ENCODE measurements at regions not wholly inside any gene's neighbourhood (a gene's known extent, or its start where the extent isn't known, plus 50 kb on each side); places are given as distances from the start of the nearest gene placed in this dataset.

- DNase-seq: no peak
- H3K27me3 ChIP-seq: no peaks in the 10 kb centered on the region
These were observed 67.4 kb upstream of the F3 start for GRCh38 chr1:94608852-94609530.

DNA sequence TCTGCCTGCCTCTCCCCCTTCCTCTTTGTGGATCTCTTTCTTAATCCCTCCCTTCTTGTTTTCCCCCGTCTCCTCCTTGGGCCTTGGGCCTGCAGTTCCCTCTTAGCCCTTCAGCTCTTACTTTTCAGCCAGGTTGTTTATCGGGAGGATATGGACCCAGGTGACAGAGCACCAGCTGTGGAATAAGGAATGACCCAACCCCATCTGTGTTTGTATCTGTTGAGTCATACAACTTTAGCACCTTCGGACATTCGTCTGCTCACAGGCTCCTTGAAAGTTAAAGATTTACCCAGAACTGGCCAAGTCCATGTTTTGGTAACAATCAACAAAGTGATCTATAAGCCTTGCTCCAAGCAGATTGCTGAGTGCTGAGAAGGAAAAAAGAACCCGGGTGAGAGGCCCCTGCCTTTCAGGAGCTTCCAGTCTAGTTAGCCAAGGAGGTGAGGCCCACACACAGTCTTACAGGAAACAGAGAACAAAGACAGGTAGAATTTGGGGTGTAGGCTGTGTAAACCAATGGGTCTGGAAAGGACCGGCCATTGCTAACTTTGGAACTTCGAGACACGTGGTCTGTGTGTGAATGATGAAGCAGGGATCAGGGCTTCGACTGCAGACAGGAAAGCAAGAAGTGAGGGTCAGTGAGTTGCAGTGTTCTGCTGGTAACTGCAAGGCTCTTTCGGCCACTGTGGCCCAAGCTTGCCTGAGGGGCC lies 66.7 kb upstream of the F3 start:
- no peak for DNase-seq
- H3K9me3 ChIP-seq: peaks cover 4% of the 10 kb centered on the region
- H3K27me3 ChIP-seq: no peaks in the 10 kb centered on the region
- H3K36me3 ChIP-seq: no peaks in the 10 kb centered on the region
- H3K4me3 ChIP-seq: no peak overlapping the region

More at GRCh38 chr1:94608852-94609530, 67.4 kb upstream of the F3 start:
- Histone ChIP-seq H3K9me3 (peaks cover 4% of the 10 kb centered on the region), H3K4me3 (no peak overlapping the region), H3K36me3 (no peaks in the 10 kb centered on the region)

DNA sequence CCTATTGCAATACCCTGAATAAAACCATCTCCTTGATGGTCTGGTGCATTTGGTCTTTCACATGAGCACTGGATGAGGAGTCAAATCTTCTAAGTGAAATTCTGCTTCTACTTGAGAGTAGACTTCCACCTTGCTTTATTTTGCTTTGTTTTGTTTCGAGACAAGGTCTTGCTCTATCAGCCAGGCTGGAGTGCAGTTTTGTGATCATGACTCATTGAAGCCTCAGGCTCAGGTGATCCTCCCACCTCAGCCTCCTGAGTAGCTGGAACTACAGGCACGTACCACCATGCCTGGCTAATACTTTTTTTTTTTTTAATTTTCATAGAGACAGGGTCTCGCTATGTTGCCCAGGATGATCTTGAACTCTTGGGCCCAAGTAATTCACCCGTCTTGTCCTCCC lies 65.8 kb upstream of the F3 start:
- DNase-seq: no peak
- no peaks in the 10 kb centered on the region for H3K27me3 ChIP-seq
- peaks cover 4% of the 10 kb centered on the region for H3K9me3 ChIP-seq
- no peaks in the 10 kb centered on the region for H3K36me3 ChIP-seq
- H3K4me3 ChIP-seq: no peak overlapping the region

DNA sequence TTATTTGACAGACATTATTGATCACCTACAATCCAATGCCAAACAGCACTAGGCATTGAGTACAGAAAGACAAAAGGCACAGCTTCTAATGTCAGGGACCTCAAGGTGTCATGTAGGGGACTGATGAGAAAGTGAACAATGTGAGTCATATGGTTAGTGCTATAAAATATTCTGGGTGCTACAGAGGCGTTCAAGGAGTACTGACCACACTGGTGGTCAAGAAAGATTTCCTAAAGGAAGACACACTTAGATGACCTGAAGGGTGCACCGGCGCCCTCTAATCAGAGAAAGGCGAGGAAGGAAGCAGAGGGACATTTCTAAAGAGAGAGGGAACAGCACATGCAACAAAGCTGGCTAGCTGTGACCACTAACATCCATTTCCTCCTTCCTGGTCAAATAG lies 64.9 kb upstream of the F3 start:
- Histone ChIP-seq H3K4me3 (no peak overlapping the region), H3K9me3 (peaks cover 4% of the 10 kb centered on the region), H3K27me3 (no peaks in the 10 kb centered on the region), H3K36me3 (no peaks in the 10 kb centered on the region)
- no peak for DNase-seq

DNA sequence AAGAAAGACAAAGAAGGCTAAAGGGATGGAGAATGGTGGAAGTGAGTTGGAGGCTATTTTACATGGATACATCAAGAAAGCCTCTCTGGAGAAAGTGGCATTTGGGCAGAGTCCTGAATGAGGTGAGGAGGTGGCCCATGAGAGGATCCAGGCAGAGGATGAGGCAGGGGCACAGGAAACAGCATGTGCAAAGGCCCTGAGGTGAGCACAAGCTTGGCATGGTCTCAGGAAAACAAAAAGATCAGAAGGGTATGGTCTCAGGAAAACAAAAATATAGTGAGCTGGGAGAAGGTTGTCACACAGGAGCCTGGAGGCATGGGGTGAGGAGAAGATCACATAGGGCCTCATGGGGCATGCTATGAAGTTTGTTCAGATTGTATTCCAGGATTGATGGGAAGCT lies 62.1 kb upstream of the F3 start:
- H3K36me3 ChIP-seq: no peaks in the 10 kb centered on the region
- no peaks in the 10 kb centered on the region for H3K27me3 ChIP-seq
- H3K4me3 ChIP-seq: no peak overlapping the region
- H3K9me3 ChIP-seq: peaks cover 4% of the 10 kb centered on the region
- DNase-seq: no peak

- Histone ChIP-seq H3K27me3 (no peaks in the 10 kb centered on the region), H3K4me3 (no peak overlapping the region), H3K36me3 (no peaks in the 10 kb centered on the region), H3K9me3 (peaks cover 4% of the 10 kb centered on the region)
- DNase-seq: no peak
These were observed 61.5 kb upstream of the F3 start for GRCh38 chr1:94602802-94603625.

DNA sequence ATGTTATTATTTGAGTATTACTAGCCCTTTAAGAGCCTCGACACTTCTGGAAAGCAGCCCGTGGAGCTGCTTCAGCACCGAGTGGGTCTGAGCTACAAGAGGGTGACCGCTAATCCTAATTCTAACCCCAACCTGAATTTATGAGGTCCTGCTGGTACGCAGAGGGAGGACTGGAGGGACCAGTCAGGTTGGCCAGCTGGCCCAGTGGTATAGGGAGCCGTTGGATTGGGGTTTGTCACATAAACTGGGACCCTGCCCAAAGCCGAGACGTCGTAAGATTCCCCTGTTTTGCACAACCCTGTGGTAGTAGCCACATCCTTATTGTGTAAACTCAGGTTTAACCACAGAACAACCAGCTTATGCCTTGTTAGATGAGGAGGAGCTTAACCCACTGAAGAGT lies 60.8 kb upstream of the F3 start:
- H3K36me3 ChIP-seq: no peaks in the 10 kb centered on the region
- H3K27me3 ChIP-seq: no peaks in the 10 kb centered on the region
- DNase-seq: no peak
- H3K4me3 ChIP-seq: no peak overlapping the region
- H3K9me3 ChIP-seq: peaks cover 4% of the 10 kb centered on the region

- Histone ChIP-seq H3K27me3 (no peaks in the 10 kb centered on the region), H3K36me3 (no peaks in the 10 kb centered on the region), H3K9me3 (peaks cover 4% of the 10 kb centered on the region), H3K4me3 (no peak overlapping the region)
- DNase-seq: no peak
These were observed 59.0 kb upstream of the F3 start for GRCh38 chr1:94600556-94600955.

DNA sequence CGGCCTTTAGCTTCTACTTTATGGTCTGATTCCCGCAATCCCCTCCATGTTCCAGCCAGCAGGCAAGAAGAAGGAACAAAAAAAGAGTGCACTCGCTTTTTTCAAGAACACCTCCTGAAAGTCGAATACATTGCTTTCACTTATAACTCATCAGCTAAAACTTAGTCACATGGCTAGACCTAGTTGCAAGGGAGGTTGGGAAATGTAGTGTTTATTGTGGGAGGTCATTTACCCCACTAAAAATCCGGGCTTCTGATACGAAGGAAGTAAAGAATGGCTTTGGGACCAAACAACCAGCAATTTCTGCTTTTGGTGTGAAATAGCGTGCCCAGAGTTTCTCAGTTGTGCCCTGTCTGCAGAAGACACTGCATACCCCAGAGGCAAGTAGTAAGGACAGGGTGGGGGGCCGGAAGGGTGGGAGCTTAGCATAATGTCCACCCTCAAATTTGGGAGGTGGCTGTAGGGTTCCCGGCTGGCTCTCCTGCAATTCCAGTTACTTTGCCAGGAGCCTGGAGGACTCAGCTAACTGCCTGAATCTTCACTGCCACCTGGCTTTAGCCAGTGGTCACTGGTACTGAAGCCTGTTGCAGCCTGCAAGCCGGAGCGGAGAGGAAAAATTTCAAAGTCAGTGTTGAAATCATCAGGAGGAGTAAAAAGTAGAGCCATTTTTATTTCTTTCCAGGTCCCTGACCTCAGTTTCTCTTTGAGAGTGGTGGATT lies 57.7 kb upstream of the F3 start:
- peak; percentile 18 for DNase-seq
- no peak overlapping the region for H3K4me3 ChIP-seq
- H3K36me3 ChIP-seq: no peaks in the 10 kb centered on the region

GRCh38 chr1:94597701-94598100 lies 56.1 kb upstream of the F3 start:
- Histone ChIP-seq H3K4me3 (no peak overlapping the region), H3K9me3 (no peaks in the 10 kb centered on the region), H3K27me3 (no peaks in the 10 kb centered on the region), H3K36me3 (no peaks in the 10 kb centered on the region)
- DNase-seq: no peak

More for the DNA sequence above, 57.7 kb upstream of the F3 start:
- Histone ChIP-seq H3K27me3 (no peaks in the 10 kb centered on the region), H3K9me3 (no peaks in the 10 kb centered on the region)

- no peaks in the 10 kb centered on the region for H3K36me3 ChIP-seq
- no peak for DNase-seq
These were observed 54.7 kb upstream of the F3 start for GRCh38 chr1:94596260-94596659.

GRCh38 chr1:94595658-94596057 lies 54.1 kb upstream of the F3 start:
- Histone ChIP-seq H3K27me3 (no peaks in the 10 kb centered on the region), H3K36me3 (no peaks in the 10 kb centered on the region), H3K9me3 (no peaks in the 10 kb centered on the region), H3K4me3 (no peak overlapping the region)
- no peak for DNase-seq

More at GRCh38 chr1:94596260-94596659, 54.7 kb upstream of the F3 start:
- H3K4me3 ChIP-seq: no peak overlapping the region
- H3K27me3 ChIP-seq: no peaks in the 10 kb centered on the region
- no peaks in the 10 kb centered on the region for H3K9me3 ChIP-seq

- Histone ChIP-seq H3K27me3 (no peaks in the 10 kb centered on the region), H3K4me3 (no peak overlapping the region), H3K9me3 (no peaks in the 10 kb centered on the region), H3K36me3 (no peaks in the 10 kb centered on the region)
- no peak for DNase-seq
These were observed 52.1 kb upstream of the F3 start for GRCh38 chr1:94593611-94594010.

DNA sequence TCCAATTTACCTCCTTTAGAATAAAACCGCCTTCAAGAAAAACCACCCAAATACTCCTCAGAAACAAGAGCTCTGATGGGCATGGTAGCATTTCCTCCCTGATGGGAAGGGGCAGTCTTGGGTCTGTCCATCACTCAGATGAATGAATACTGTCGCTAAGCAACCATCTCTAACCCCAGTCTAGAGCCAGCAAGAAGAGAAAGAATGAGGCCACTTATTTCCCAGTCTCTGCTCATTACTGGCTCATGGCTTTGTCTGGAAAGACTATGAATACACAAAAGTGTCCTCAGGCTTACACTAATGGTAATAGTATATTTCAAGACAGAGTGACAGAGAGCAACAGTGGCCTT lies 51.0 kb upstream of the F3 start:
- no peak overlapping the region for H3K4me3 ChIP-seq
- no peaks in the 10 kb centered on the region for H3K9me3 ChIP-seq
- no peak for DNase-seq
- H3K36me3 ChIP-seq: no peaks in the 10 kb centered on the region
- H3K27me3 ChIP-seq: no peaks in the 10 kb centered on the region

- H3K36me3 ChIP-seq: no peaks in the 10 kb centered on the region
- H3K4me3 ChIP-seq: no peak overlapping the region
- no peaks in the 10 kb centered on the region for H3K27me3 ChIP-seq
- no peak for DNase-seq
- no peaks in the 10 kb centered on the region for H3K9me3 ChIP-seq
These were observed 50.4 kb upstream of the F3 start for GRCh38 chr1:94591823-94592570.

All from MG63 (cell line).